NCI-H1930 (cell line): ENCODE measurements at regions not wholly inside any gene's neighbourhood (a gene's known extent, or its start where the extent isn't known, plus 50 kb on each side); places are given as distances from the start of the nearest gene placed in this dataset.

Source experiments
- DNase-seq, 2 experiments: peaks; one replicate each; lab custom pipeline; 2025; lab: John Stamatoyannopoulos, UW

GRCh38 chr6:170083236-170084051, 207.4 kb downstream of the DLL1 start:
- no peak for DNase-seq

- no peak for DNase-seq
Measured at GRCh38 chr6:170082531-170083187, 208.2 kb downstream of the DLL1 start.

- DNase-seq, result no peak
Measured at GRCh38 chr6:170082067-170082466, 208.8 kb downstream of the DLL1 start.

- DNase-seq, result no peak
Measured at GRCh38 chr6:170081556-170081955, 209.3 kb downstream of the DLL1 start.

- no peak for DNase-seq
Measured at GRCh38 chr6:170080828-170081371, 210.0 kb downstream of the DLL1 start.

GRCh38 chr6:170080169-170080827, 210.6 kb downstream of the DLL1 start:
- DNase-seq, result no peak

- DNase-seq, result no peak
Measured at GRCh38 chr6:170076466-170077165, 214.3 kb downstream of the DLL1 start.

GRCh38 chr6:170075659-170076223, 215.1 kb downstream of the DLL1 start:
- DNase-seq, result no peak

GRCh38 chr6:170074907-170075306, 216.0 kb downstream of the DLL1 start:
- DNase-seq, result no peak

- DNase-seq, result no peak
Measured at GRCh38 chr6:170074435-170074834, 216.4 kb downstream of the DLL1 start.

- no peak for DNase-seq
Measured at GRCh38 chr6:170073846-170074245, 217.0 kb downstream of the DLL1 start.

GRCh38 chr6:170072246-170072645, 218.6 kb downstream of the DLL1 start:
- DNase-seq, result no peak

GRCh38 chr6:170069611-170070010, 221.3 kb downstream of the DLL1 start:
- DNase-seq, result no peak

GRCh38 chr6:170068496-170068895, 222.4 kb downstream of the DLL1 start:
- no peak for DNase-seq

- no peak for DNase-seq
Measured at GRCh38 chr6:170067923-170068360, 222.9 kb downstream of the DLL1 start.

- DNase-seq, result no peak
Measured at GRCh38 chr6:170067181-170067641, 223.7 kb downstream of the DLL1 start.

GRCh38 chr6:170066679-170067078, 224.2 kb downstream of the DLL1 start:
- no peak for DNase-seq

GRCh38 chr6:170063851-170064602, 226.9 kb downstream of the DLL1 start:
- no peak for DNase-seq

- DNase-seq, result no peak
Measured at GRCh38 chr6:170063431-170063830, 227.4 kb downstream of the DLL1 start.

- DNase-seq, result no peak
Measured at GRCh38 chr6:170062915-170063241, 228.0 kb downstream of the DLL1 start.
